SH-SY5Y (cell line): ENCODE measurements at regions not wholly inside any gene's neighbourhood (a gene's known extent, or its start where the extent isn't known, plus 50 kb on each side); places are given as distances from the start of the nearest gene placed in this dataset.

ENCODE experiments used
- GATA2 ChIP-seq: IDR thresholded peaks from 2 replicates; pipeline ENCODE4 v1.6.1; 2011; ENCODE audit warnings: mild to moderate bottlenecking, low read depth, low read length
- GATA3 ChIP-seq: IDR thresholded peaks from 2 replicates; pipeline ENCODE4 v1.6.1; 2011; ENCODE audit warnings: low read depth, mild to moderate bottlenecking, low read length, moderate library complexity

- no peak for TF ChIP-seq GATA3
- no peak for TF ChIP-seq GATA2
Observed at GRCh38 chr13:99778500-99778899, 193.1 kb downstream of the ZIC5 start.
